ENCODE measurements at regions not wholly inside any gene's neighbourhood (a gene's known extent, or its start where the extent isn't known, plus 50 kb on each side); places are given as distances from the start of the nearest gene placed in this dataset.
"Not testable (repeated sequence)": the region's sequence is repeated elsewhere in the genome, so short reads cannot be mapped to it uniquely, and the experiment has no call there.

GRCh38 chr18:27528925-27529521 is 343.9 kb upstream of the CHST9 start:
- H3K4me1 ChIP-seq = no peaks in the 10 kb centered on the region
- H3K9me3 ChIP-seq = peaks cover 0 to 21% (median 6%) of the 10 kb centered on the region in 8 donors
- no peak for DNase-seq
- H3K27me3 ChIP-seq (replicated peaks in 1 of 7) = no peaks in the 10 kb centered on the region
- TF ChIP-seq POLR2A (IDR thresholded peaks at IDR 0.05) (no peak), POLR2AphosphoS5 (IDR thresholded peaks at IDR 0.05) (no peak), CTCF (IDR thresholded peaks at IDR 0.05 in 8 of 11, conservative IDR thresholded peaks at IDR 0.05 in 3 of 11) (no peak)
- H3K36me3 ChIP-seq = no peaks in the 10 kb centered on the region
- intact Hi-C loops (cut with DNase I; ENCODE audit: low total_unique reads) = no loop called here
- no peak overlapping the region for H3K4me3 ChIP-seq
- WGBS, 5 donors = 84 to 96% (median 89%) methylated on average over 2 of the region's 2 CpGs
- no peak overlapping the region for H3K27ac ChIP-seq

GRCh38 chr18:27527856-27528255 is 342.7 kb upstream of the CHST9 start:
- WGBS, 5 donors = 51 to 70% (median 63%) methylated on average over 3 of the region's 3 CpGs
- H3K4me1 ChIP-seq = no peaks in the 10 kb centered on the region
- H3K27me3 ChIP-seq (replicated peaks in 1 of 7) = no peaks in the 10 kb centered on the region
- no peaks in the 10 kb centered on the region for H3K36me3 ChIP-seq
- intact Hi-C loops (cut with DNase I; ENCODE audit: low total_unique reads) = no loop called here
- TF ChIP-seq CTCF (IDR thresholded peaks at IDR 0.05 in 8 of 11, conservative IDR thresholded peaks at IDR 0.05 in 3 of 11) = no peak
- no peak for TF ChIP-seq POLR2AphosphoS5 (IDR thresholded peaks at IDR 0.05)
- TF ChIP-seq POLR2A (IDR thresholded peaks at IDR 0.05) = no peak
- H3K9me3 ChIP-seq = peaks cover 0 to 21% (median 6%) of the 10 kb centered on the region in 8 donors
- DNase-seq = no peak
- H3K4me3 ChIP-seq = no peak overlapping the region
- H3K27ac ChIP-seq = no peak overlapping the region

- Histone ChIP-seq H3K27ac (no peak overlapping the region), H3K27me3 (replicated peaks in 1 of 7) (no peaks in the 10 kb centered on the region), H3K36me3 (no peaks in the 10 kb centered on the region), H3K4me3 (no peak overlapping the region), H3K4me1 (no peaks in the 10 kb centered on the region), H3K9me3 (peaks cover 0 to 6% (median 0%) of the 10 kb centered on the region in 8 donors)
- intact Hi-C loops (cut with DNase I; ENCODE audit: low total_unique reads) = no loop called here
- TF ChIP-seq POLR2AphosphoS5 (IDR thresholded peaks at IDR 0.05) = no peak
- TF ChIP-seq CTCF (IDR thresholded peaks at IDR 0.05 in 8 of 11, conservative IDR thresholded peaks at IDR 0.05 in 3 of 11) = no peak
- TF ChIP-seq POLR2A (IDR thresholded peaks at IDR 0.05) = no peak
- no peak for DNase-seq
- 66 to 81% (median 80%) methylated on average over 2 of the region's 2 CpGs for WGBS, 5 donors
Observed at GRCh38 chr18:27520401-27520800, 335.3 kb upstream of the CHST9 start.

- peaks cover 0 to 21% (median 0%) of the 10 kb centered on the region in 8 donors for H3K9me3 ChIP-seq
- H3K27ac ChIP-seq; intact Hi-C loops (cut with DNase I; ENCODE audit: low total_unique reads); H3K36me3 ChIP-seq; H3K27me3 ChIP-seq (replicated peaks in 1 of 7); H3K4me3 ChIP-seq; H3K4me1 ChIP-seq; DNase-seq: not testable (repeated sequence)
- 88 to 92% (median 91%) methylated on average over 19 to 21 of the region's 21 CpGs for WGBS, 5 donors
Observed at GRCh38 chr18:27510036-27510633, 325.0 kb upstream of the CHST9 start.

Data from spleen (tissue), 11 donors.